ENCODE measurements at regions not wholly inside any gene's neighbourhood (a gene's known extent, or its start where the extent isn't known, plus 50 kb on each side); places are given as distances from the start of the nearest gene placed in this dataset.
A peak's percentile ranks its signal among the peaks of the same experiment; 100 is the strongest.

DNA sequence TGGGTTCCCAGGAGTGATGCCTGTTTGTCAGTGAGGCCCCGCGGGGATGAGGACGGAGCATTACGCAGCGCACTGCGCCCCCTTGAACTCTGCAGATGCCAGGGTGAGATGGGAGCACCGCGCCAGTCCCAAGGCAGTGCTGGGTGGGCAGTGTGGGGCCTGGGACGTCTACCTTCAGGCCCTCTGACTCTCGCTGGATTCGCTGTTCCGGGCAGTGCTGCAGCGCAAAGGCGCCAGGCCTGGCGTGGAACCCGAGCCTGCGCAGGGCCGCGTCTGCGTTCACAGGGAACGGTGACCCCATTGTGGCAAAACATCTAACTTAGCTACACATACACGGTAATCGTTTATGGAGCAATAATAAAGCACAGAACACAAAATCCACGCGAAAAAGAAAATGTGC, 257.3 kb downstream of the QKI start (continued):
- TF ChIP-seq, protein P1, sequence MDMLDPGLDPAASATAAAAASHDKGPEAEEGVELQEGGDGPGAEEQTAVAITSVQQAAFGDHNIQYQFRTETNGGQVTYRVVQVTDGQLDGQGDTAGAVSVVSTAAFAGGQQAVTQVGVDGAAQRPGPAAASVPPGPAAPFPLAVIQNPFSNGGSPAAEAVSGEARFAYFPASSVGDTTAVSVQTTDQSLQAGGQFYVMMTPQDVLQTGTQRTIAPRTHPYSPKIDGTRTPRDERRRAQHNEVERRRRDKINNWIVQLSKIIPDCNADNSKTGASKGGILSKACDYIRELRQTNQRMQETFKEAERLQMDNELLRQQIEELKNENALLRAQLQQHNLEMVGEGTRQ (IDR thresholded peaks at IDR 0.05; ENCODE audit: low read depth, low read length) = no peak
- TF ChIP-seq, protein P1 (CRISPR knock-in tag; IDR thresholded peaks at IDR 0.05; ENCODE audit: borderline replicate concordance) = no peak
- TF ChIP-seq PTBP1 (IDR thresholded peaks at IDR 0.05; ENCODE audit: low read depth, low read length, poor library complexity, severe bottlenecking) (no peak), JUN (CRISPR knock-in tag; IDR thresholded peaks at IDR 0.05) (no peak), PHF5A (CRISPR knock-in tag; IDR thresholded peaks at IDR 0.05; ENCODE audit: low read depth, unreplicated experiment) (no peak)

DNA sequence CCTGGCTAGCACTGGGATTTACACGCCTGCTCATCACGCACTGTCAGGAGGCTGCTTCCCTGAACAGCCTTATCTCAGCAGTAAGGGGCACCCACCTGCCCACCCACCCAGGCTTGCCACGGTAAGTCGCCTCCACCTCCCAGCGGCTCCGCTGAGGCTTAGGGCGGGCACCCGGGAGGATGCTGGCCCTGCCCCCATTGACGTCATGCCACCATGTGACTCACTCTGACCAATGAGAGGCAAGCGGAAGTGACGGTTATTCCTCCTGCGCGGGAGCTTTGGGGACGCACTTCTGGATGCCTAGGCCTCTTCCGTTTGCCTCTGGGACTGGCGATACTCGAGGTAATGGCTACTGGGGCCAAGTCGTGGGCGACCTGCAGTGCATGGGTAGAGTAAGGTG, 256.8 kb downstream of the QKI start:
- intact Hi-C loops (cut with micrococcal nuclease; ENCODE audit: unreplicated experiment) (no loop called here), in situ Hi-C loops (cut with HindIII; ENCODE audit: extremely low pct_ligation_motif_present, low pct_unique_long_range_greater_than_20kb) (no loop called here)
- Histone ChIP-seq H3K4me2 (ENCODE audit: low read depth, low read length) (no peak overlapping the region), H3K9ac (ENCODE audit: insufficient read depth, low read depth, low read length) (no peak overlapping the region), H3K36me3 (replicated peaks in 1 of 2; ENCODE audit: control insufficient read depth in 1 of 2, insufficient read depth in 2 of 2, low read length in 2 of 2) (no peaks in the 10 kb centered on the region), H2AFZ (ENCODE audit: low read length) (no peak overlapping the region), H3K4me1 (ENCODE audit: insufficient read depth, low read length) (no peaks in the 10 kb centered on the region), H3K27ac (ENCODE audit: extremely low read length, insufficient read depth, low read length) (no peak overlapping the region), H3K9me3 (ENCODE audit: low read length) (no peaks in the 10 kb centered on the region), H3K79me2 (ENCODE audit: insufficient read depth, low read length) (no peaks in the 10 kb centered on the region), H3K4me3 (replicated peaks in 1 of 3; ENCODE audit: insufficient read depth in 1 of 3, low read depth in 2 of 3, low read length in 3 of 3) (no peak overlapping the region), H3K27me3 (ENCODE audit: control insufficient read depth in 1 of 2, insufficient read depth in 2 of 2, low read length in 2 of 2) (peaks cover 0 to 11% of the 10 kb centered on the region in 2 experiments; a peak in 2 of 5 replicates), H4K20me1 (ENCODE audit: insufficient read depth, low read length) (no peaks in the 10 kb centered on the region)
- no TSS peak for BruUV-seq (replicated peaks)
- no peak for ATAC-seq
- ChIA-PET CTCF (ENCODE audit: low intra/inter-chr PET ratio, low total read pairs) (no interaction called here), POLR2A (no interaction called here)
- no peak for DNase-seq (ENCODE audit: low spot score)
- WGBS (ENCODE audit: low lambda C conversion rate) = 82% methylated on average over 19 of the region's 19 CpGs
- no peak for FAIRE-seq
- TF ChIP-seq ZNF331 (CRISPR knock-in tag; IDR thresholded peaks at IDR 0.05) = no peak
- no peak for TF ChIP-seq POGZ (CRISPR knock-in tag; IDR thresholded peaks at IDR 0.05)
- TF ChIP-seq KDM1A (CRISPR knock-in tag; IDR thresholded peaks at IDR 0.05) = no peak
- TF ChIP-seq ZNF816 (CRISPR knock-in tag; IDR thresholded peaks at IDR 0.05; ENCODE audit: borderline replicate concordance) = no peak
- TF ChIP-seq ZNF30 (CRISPR knock-in tag; IDR thresholded peaks at IDR 0.05) = no peak
- TF ChIP-seq, protein P2, sequence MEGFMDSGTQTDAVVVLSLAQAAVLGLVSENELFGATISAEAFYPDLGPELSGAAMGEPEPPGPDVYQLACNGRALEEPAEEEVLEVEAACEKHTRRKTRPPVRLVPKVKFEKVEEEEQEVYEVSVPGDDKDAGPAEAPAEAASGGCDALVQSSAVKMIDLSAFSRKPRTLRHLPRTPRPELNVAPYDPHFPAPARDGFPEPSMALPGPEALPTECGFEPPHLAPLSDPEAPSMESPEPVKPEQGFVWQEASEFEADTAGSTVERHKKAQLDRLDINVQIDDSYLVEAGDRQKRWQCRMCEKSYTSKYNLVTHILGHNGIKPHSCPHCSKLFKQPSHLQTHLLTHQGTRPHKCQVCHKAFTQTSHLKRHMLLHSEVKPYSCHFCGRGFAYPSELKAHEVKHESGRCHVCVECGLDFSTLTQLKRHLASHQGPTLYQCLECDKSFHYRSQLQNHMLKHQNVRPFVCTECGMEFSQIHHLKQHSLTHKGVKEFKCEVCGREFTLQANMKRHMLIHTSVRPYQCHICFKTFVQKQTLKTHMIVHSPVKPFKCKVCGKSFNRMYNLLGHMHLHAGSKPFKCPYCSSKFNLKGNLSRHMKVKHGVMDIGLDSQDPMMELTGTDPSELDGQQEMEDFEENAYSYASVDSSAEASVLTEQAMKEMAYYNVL (CRISPR knock-in tag; IDR thresholded peaks at IDR 0.05; ENCODE audit: borderline replicate concordance) = no peak
- TF ChIP-seq NFYC (CRISPR knock-in tag; IDR thresholded peaks at IDR 0.05) = peak; percentile 60
- TF ChIP-seq, protein P3, sequence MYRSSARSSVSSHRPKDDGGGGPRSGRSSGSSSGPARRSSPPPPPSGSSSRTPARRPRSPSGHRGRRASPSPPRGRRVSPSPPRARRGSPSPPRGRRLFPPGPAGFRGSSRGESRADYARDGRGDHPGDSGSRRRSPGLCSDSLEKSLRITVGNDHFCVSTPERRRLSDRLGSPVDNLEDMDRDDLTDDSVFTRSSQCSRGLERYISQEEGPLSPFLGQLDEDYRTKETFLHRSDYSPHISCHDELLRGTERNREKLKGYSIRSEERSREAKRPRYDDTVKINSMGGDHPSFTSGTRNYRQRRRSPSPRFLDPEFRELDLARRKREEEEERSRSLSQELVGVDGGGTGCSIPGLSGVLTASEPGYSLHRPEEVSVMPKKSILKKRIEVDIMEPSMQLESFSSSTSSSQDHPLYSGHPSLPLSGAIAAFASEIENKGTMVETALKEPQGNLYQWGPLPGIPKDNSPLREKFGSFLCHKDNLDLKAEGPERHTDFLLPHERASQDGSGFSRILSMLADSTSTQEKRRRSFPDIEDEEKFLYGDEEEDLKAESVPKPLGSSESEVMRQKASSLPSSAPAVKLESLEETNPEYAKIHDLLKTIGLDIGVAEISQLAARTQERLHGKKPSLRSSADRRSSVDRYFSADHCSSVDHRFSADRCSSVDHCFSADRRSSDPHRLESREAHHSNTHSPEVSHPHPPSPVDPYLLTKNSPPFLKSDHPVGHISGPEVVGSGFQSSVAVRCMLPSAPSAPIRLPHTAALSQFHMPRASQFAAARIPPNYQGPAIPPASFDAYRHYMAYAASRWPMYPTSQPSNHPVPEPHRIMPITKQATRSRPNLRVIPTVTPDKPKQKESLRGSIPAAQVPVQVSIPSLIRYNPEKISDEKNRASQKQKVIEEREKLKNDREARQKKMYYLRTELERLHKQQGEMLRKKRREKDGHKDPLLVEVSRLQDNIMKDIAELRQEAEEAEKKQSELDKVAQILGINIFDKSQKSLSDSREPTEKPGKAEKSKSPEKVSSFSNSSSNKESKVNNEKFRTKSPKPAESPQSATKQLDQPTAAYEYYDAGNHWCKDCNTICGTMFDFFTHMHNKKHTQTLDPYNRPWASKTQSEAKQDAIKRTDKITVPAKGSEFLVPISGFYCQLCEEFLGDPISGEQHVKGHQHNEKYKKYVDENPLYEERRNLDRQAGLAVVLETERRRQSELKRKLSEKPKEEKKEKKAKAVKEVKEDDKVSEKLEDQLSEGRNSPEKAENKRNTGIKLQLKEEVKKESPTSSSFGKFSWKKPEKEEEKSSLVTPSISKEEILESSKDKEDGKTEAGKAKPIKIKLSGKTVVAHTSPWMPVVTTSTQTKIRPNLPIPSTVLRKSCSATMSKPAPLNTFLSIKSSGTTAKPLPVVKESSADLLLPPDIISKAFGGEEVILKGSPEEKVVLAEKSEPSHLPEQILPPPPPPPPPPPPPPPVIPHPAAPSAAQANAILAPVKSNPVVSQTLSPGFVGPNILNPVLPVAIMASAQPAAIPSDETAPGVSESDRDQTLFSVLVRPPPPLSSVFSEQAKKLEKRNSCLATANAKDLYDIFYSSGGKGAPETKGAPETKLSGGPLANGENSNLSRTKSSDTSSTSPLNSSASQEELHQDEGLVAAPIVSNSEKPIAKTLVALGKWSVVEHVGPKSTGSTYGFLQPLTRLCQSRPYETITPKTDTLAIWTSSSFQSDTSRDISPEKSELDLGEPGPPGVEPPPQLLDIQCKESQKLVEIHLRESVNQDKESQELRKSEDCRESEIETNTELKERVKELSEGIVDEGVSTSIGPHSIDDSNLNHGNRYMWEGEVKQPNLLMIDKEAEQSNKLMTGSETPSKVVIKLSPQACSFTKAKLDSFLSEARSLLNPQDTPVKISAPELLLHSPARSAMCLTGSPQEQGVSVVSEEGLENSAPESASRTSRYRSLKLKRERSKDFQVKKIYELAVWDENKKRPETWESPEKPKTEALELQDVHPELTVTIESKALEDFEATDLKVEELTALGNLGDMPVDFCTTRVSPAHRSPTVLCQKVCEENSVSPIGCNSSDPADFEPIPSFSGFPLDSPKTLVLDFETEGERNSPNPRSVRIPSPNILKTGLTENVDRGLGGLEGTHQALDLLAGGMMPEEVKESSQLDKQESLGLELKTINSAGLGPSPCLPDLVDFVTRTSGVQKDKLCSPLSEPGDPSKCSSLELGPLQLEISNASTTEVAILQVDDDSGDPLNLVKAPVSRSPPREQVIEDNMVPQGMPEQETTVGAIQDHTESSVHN (CRISPR knock-in tag; IDR thresholded peaks at IDR 0.05) = no peak

All from HepG2 (cell line).